ENCODE measurements at regions not wholly inside any gene's neighbourhood (a gene's known extent, or its start where the extent isn't known, plus 50 kb on each side); places are given as distances from the start of the nearest gene placed in this dataset.

DNA sequence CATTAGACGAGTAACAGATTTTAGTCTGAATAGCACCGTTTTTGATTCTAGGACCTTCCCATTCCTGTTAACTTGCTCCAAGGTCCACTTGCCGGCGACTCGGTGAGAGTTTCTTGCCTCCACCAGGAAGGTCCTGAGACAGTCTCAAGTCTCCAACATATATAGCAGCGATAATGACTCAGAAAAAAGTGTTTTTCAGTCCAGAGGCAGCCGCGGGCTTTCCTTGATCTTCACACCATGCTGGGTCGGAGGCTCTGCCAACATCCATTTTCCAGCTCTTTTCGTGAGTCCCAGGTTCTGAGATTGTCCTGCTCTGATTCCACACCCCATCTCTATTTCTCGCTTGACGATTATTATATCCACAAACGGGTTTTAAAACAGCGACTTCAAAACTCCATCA, 170.5 kb downstream of the GPX5 start:
- H3K27me3 ChIP-seq (ENCODE audit: insufficient read depth, low read depth, severe bottlenecking) = peaks cover 80% of the 10 kb centered on the region
- peak overlapping the region; percentile 24 for H3K4me3 ChIP-seq (ENCODE audit: low read depth, low read length)
- peaks cover 7% of the 10 kb centered on the region for H3K9me3 ChIP-seq (ENCODE audit: severe bottlenecking)
- DNase-seq = no peak
- no peak overlapping the region for H3K27ac ChIP-seq
- H3K36me3 ChIP-seq = no peaks in the 10 kb centered on the region
- no peak for TF ChIP-seq CTCF (IDR thresholded peaks at IDR 0.05; ENCODE audit: low read depth, low read length)

DNA sequence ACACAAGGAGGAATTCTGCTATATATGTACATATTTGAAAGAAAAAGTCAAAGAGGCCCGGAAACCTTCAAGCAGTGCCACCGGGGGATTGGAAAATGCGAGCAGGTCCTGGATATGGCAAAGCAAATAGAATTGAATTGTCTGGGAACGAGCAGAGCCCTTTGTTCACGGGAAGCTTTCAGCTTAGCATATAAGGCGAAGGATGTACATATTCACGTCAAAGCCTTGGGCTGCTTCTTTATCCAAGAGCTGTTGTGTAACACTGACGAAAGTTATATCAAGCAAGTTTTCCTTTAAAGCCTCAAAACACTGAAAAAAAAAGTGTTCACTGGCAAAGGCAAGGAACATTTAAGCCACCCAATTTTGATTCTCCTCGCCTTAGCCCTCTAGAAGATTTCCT, 171.0 kb downstream of the GPX5 start:
- no peak for DNase-seq
- H3K27ac ChIP-seq = no peak overlapping the region
- peaks cover 7% of the 10 kb centered on the region for H3K9me3 ChIP-seq (ENCODE audit: severe bottlenecking)
- H3K27me3 ChIP-seq (ENCODE audit: insufficient read depth, low read depth, severe bottlenecking) = peaks cover 82% of the 10 kb centered on the region
- no peak for TF ChIP-seq CTCF (IDR thresholded peaks at IDR 0.05; ENCODE audit: low read depth, low read length)
- H3K36me3 ChIP-seq = no peaks in the 10 kb centered on the region
- peak overlapping the region; percentile 24 for H3K4me3 ChIP-seq (ENCODE audit: low read depth, low read length)

GRCh38 chr6:28707387-28708282, 182.0 kb downstream of the GPX5 start:
- peaks cover 88% of the 10 kb centered on the region for H3K27me3 ChIP-seq (ENCODE audit: insufficient read depth, low read depth, severe bottlenecking)
- TF ChIP-seq CTCF (IDR thresholded peaks at IDR 0.05; ENCODE audit: low read depth, low read length) = no peak
- no peaks in the 10 kb centered on the region for H3K36me3 ChIP-seq
- H3K4me3 ChIP-seq (ENCODE audit: low read depth, low read length) = no peak overlapping the region
- DNase-seq = no peak
- peaks cover 27% of the 10 kb centered on the region for H3K9me3 ChIP-seq (ENCODE audit: severe bottlenecking)
- H3K27ac ChIP-seq = no peak overlapping the region

- Histone ChIP-seq H3K27ac (no peak overlapping the region), H3K4me3 (ENCODE audit: low read depth, low read length) (no peak overlapping the region)
Measured at GRCh38 chr6:28709478-28710349, 184.0 kb downstream of the GPX5 start.

More at GRCh38 chr6:28709478-28710349, 184.0 kb downstream of the GPX5 start:
- no peaks in the 10 kb centered on the region for H3K36me3 ChIP-seq
- no peak for DNase-seq
- no peak for TF ChIP-seq CTCF (IDR thresholded peaks at IDR 0.05; ENCODE audit: low read depth, low read length)
- peaks cover 82% of the 10 kb centered on the region for H3K27me3 ChIP-seq (ENCODE audit: insufficient read depth, low read depth, severe bottlenecking)
- peaks cover 27% of the 10 kb centered on the region for H3K9me3 ChIP-seq (ENCODE audit: severe bottlenecking)
